ENCODE measurements at regions not wholly inside any gene's neighbourhood (a gene's known extent, or its start where the extent isn't known, plus 50 kb on each side); places are given as distances from the start of the nearest gene placed in this dataset.

DNA sequence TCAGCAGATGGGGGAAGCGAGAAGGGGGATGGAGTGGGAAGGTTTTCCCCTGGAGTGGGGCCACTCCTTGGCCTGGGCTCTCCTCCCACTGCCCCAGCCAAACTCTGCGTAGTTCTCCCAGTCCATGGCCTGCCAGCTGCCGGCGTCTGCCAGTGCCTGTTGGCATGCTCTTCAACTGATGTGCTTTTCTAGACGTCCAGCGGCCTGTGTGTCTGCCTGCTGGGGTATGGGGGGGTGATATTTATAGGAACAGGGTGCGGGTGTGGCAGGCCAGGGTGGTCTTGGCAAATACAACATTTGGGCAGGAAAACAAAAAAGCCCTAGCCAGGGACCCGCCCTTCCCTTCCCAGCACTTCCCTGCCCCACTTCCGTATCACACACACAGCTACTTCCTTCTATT, 786.3 kb upstream of the NOVA1 start:
- TF ChIP-seq, protein P1, sequence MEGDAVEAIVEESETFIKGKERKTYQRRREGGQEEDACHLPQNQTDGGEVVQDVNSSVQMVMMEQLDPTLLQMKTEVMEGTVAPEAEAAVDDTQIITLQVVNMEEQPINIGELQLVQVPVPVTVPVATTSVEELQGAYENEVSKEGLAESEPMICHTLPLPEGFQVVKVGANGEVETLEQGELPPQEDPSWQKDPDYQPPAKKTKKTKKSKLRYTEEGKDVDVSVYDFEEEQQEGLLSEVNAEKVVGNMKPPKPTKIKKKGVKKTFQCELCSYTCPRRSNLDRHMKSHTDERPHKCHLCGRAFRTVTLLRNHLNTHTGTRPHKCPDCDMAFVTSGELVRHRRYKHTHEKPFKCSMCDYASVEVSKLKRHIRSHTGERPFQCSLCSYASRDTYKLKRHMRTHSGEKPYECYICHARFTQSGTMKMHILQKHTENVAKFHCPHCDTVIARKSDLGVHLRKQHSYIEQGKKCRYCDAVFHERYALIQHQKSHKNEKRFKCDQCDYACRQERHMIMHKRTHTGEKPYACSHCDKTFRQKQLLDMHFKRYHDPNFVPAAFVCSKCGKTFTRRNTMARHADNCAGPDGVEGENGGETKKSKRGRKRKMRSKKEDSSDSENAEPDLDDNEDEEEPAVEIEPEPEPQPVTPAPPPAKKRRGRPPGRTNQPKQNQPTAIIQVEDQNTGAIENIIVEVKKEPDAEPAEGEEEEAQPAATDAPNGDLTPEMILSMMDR (IDR thresholded peaks at IDR 0.05; ENCODE audit: low read depth, low read length): no peak
- H3K4me1 ChIP-seq (ENCODE audit: low read depth): no peaks in the 10 kb centered on the region
- H3K9me3 ChIP-seq (ENCODE audit: low read depth): no peaks in the 10 kb centered on the region
- H3K27me3 ChIP-seq: no peaks in the 10 kb centered on the region
- no peak overlapping the region for H3K27ac ChIP-seq
- no peaks in the 10 kb centered on the region for H3K36me3 ChIP-seq
- H3K4me3 ChIP-seq: no peak overlapping the region
- no peak for DNase-seq (ENCODE audit: low read depth in 1 of 2, low spot score in 1 of 2)

DNA sequence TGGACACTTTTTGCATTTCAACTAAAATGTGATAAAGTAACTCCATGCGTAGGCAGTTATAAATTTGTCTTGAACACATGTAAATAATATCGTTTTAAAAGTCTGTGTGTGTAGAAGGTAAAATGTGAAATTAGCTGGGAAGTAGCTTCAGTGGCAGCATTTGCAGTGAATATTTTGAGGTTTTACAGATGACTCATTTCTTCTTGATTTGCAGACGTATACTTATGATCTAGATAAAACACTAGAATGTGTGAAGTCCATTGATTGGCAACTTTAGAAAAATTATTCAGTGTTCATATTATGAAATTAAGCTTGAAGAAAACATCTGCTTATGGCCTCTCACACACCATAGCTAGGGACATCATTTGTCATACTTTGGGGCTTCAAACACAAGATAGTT, 788.6 kb upstream of the NOVA1 start:
- no peaks in the 10 kb centered on the region for H3K36me3 ChIP-seq
- no peak overlapping the region for H3K4me3 ChIP-seq
- no peaks in the 10 kb centered on the region for H3K27me3 ChIP-seq
- no peaks in the 10 kb centered on the region for H3K9me3 ChIP-seq (ENCODE audit: low read depth)
- DNase-seq (ENCODE audit: low read depth in 1 of 2, low spot score in 1 of 2): no peak
- TF ChIP-seq, protein P1 (IDR thresholded peaks at IDR 0.05; ENCODE audit: low read depth, low read length): no peak
- H3K27ac ChIP-seq: no peak overlapping the region
- H3K4me1 ChIP-seq (ENCODE audit: low read depth): no peaks in the 10 kb centered on the region

DNA sequence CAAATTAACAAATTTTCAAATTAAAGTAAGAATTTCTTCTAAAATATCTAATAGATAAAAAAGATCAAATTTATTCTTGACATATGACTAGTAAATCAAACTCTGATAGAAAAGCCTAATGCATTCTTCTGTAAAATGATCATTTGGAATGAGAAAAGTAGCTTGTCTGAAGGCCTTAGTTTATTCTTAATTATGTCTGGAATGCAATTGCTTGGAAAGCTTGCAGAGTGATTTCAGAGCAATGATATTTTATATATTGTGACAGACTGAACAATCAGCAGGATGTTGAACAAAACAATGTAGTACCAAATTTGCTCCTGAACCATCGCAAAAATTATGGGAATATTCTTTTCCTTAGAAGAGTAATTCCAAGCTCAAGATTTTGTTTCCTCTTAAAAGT, 789.6 kb upstream of the NOVA1 start:
- Histone ChIP-seq H3K4me1 (ENCODE audit: low read depth) (no peaks in the 10 kb centered on the region), H3K36me3 (no peaks in the 10 kb centered on the region), H3K9me3 (ENCODE audit: low read depth) (no peaks in the 10 kb centered on the region), H3K4me3 (no peak overlapping the region), H3K27me3 (no peaks in the 10 kb centered on the region), H3K27ac (no peak overlapping the region)
- no peak for DNase-seq (ENCODE audit: low read depth in 1 of 2, low spot score in 1 of 2)
- TF ChIP-seq, protein P1 (IDR thresholded peaks at IDR 0.05; ENCODE audit: low read depth, low read length): no peak

DNA sequence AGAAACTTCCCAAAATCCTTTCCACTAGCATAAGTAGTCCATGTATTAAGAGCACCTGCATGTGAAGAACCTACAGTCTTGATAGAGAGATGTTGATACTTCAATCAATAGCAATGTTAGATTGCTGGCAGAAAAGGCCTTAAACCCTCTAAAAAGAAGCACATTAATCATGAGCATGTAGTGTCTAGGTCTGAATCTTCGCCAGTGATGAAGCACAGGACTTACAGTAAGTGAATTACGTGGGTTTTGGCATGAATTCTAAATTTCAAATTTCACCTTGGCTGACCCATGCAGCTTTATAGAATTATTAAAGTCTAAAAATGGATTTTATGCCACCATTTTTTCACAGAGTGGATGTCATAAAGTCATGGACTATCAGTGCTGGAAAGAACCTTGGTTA, 791.6 kb upstream of the NOVA1 start:
- H3K27me3 ChIP-seq: no peaks in the 10 kb centered on the region
- H3K4me3 ChIP-seq: no peak overlapping the region
- H3K36me3 ChIP-seq: no peaks in the 10 kb centered on the region
- no peak overlapping the region for H3K27ac ChIP-seq
- no peak for DNase-seq (ENCODE audit: low read depth in 1 of 2, low spot score in 1 of 2)
- no peaks in the 10 kb centered on the region for H3K4me1 ChIP-seq (ENCODE audit: low read depth)
- TF ChIP-seq, protein P1 (IDR thresholded peaks at IDR 0.05; ENCODE audit: low read depth, low read length): no peak
- no peaks in the 10 kb centered on the region for H3K9me3 ChIP-seq (ENCODE audit: low read depth)

DNA sequence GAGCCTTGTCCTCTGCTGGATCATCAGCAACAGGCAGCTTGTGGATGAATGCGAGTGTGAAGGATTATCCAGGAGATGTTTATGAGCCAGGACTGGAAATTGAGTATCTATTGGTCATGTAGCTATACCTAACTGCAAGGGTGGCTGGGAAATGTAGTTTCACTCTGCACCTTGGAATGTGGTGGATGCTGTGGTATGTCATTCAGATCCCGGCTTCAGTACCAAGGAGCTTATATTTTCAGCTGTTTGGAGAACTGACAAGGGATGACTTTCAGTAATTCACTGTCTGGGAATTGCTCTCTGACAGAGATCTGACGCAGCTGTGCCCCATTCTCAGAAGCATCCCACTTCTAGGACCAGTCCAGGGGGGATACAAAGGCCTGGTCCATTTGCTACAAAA, 792.3 kb upstream of the NOVA1 start:
- Histone ChIP-seq H3K4me3 (no peak overlapping the region), H3K27me3 (no peaks in the 10 kb centered on the region), H3K4me1 (ENCODE audit: low read depth) (no peaks in the 10 kb centered on the region), H3K36me3 (no peaks in the 10 kb centered on the region), H3K27ac (no peak overlapping the region), H3K9me3 (ENCODE audit: low read depth) (no peaks in the 10 kb centered on the region)
- TF ChIP-seq, protein P1 (IDR thresholded peaks at IDR 0.05; ENCODE audit: low read depth, low read length): no peak
- no peak for DNase-seq (ENCODE audit: low read depth in 1 of 2, low spot score in 1 of 2)

DNA sequence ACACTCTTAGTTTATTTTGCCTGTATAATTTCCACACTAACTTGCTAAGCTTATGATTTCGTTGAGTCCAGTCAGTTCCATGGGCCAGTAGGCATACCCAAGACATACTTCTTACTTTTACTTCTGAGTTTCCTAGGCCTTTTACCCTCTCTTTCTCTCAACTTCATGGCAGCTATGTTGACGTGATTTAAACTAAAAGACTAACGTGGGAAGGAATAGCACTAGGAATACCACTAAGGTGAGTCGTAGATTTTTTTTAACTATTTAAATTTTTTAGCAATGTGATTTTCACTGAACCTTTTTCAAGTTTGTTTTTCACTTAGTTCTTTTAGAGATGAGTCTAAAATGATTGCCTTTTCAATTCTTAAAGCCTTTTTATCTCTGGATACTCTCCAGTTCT, 793.5 kb upstream of the NOVA1 start:
- no peaks in the 10 kb centered on the region for H3K9me3 ChIP-seq (ENCODE audit: low read depth)
- no peak for DNase-seq (ENCODE audit: low read depth in 1 of 2, low spot score in 1 of 2)
- no peak overlapping the region for H3K27ac ChIP-seq
- TF ChIP-seq, protein P1 (IDR thresholded peaks at IDR 0.05; ENCODE audit: low read depth, low read length): no peak
- H3K27me3 ChIP-seq: no peaks in the 10 kb centered on the region
- H3K4me3 ChIP-seq: no peak overlapping the region
- no peaks in the 10 kb centered on the region for H3K4me1 ChIP-seq (ENCODE audit: low read depth)
- no peaks in the 10 kb centered on the region for H3K36me3 ChIP-seq
